WTC11 (cell line): ENCODE measurements at regions not wholly inside any gene's neighbourhood (a gene's known extent, or its start where the extent isn't known, plus 50 kb on each side); places are given as distances from the start of the nearest gene placed in this dataset.
"Not testable (repeated sequence)": the region's sequence is repeated elsewhere in the genome, so short reads cannot be mapped to it uniquely, and the experiment has no call there.

Experiments
- IRF1 ChIP-seq: sonication (generic); formaldehyde crosslinking; IDR thresholded peaks from 2 replicates; pipeline ENCODE4 v1.8.0; 2023; ENCODE audit warnings: missing genetic modification reagents
- MAX ChIP-seq: sonication (generic); formaldehyde crosslinking; IDR thresholded peaks from 2 replicates; pipeline ENCODE4 v1.8.0; 2022; ENCODE audit warnings: mild to moderate bottlenecking, missing genetic modification reagents
- ZNF532 ChIP-seq: fragments of 250-450 bp; sonication (Bioruptor Pico); IDR thresholded peaks from 2 replicates; pipeline ENCODE4 v1.9.0; 2021; ENCODE audit warnings: mild to moderate bottlenecking, borderline replicate concordance

GRCh38 chr4:9547470-9547869 is 103.3 kb downstream of the DEFB131A start:
- TF ChIP-seq IRF1, MAX, ZNF532 (CRISPR knock-in tag): not testable (repeated sequence)
